Pulmonary artery endothelial cell (primary cell): ENCODE measurements at regions not wholly inside any gene's neighbourhood (a gene's known extent, or its start where the extent isn't known, plus 50 kb on each side); places are given as distances from the start of the nearest gene placed in this dataset.

Experiments used
- DNase-seq: peaks from one replicate; pipeline ENCODE4 v3.0.0-alpha.2; 2011; ENCODE audit warnings: low read depth, low spot score

DNA sequence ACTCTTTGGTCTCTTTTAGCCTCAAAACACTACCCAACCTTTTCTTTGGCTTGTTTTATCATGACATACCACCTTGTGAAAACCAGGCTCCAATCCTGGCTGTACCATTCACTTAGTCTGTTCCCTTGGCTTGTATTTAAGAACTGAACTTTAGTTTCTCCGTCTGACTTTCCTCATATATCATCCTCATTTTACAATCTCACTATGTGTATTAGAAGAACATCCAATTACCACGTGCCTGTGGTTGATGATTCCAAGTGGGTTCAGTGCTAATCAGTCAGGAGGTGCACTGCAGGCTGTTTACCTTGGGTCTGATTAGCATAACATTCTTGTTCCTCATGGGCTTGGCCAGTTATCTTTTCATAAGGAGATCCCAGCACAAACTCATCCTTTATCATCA is 144.8 kb upstream of the KLF14 start:
- DNase-seq: no peak

- DNase-seq: no peak
Observed at GRCh38 chr7:130879191-130879590, 145.2 kb upstream of the KLF14 start.

GRCh38 chr7:130880668-130881067 is 146.7 kb upstream of the KLF14 start:
- DNase-seq: no peak

DNA sequence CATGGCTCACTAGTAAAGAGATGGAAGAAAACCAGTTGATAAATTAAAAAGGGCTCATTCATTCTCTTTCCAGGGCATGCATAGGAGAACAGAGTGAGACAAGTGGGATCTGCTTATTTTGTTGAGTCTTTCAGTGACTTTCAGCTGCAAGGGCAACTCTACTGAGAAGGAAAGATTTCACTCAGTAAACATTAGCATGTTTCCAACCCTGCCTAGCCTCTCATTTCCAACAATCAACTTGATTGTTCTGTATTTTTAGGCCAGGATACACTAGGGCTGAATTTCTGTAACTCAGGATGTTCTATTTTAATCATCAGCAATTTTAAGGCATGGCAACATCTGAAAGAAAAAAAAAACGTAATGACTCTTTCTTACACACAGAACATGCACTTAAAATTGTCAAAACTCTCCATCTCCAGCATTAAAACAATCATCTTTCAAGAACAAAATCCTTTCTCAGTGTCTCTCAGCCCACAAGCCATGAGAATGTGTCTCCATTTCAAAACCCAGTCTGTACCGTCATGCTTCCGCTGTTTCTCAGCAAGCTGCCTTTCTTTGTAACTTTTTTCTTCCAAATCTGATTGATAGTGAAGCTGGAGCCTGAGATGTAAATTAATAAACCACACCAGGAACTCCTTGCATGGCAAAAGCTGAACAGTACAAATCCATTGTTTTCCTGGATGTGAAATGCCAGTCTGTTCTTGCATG is 147.2 kb upstream of the KLF14 start:
- no peak for DNase-seq

DNA sequence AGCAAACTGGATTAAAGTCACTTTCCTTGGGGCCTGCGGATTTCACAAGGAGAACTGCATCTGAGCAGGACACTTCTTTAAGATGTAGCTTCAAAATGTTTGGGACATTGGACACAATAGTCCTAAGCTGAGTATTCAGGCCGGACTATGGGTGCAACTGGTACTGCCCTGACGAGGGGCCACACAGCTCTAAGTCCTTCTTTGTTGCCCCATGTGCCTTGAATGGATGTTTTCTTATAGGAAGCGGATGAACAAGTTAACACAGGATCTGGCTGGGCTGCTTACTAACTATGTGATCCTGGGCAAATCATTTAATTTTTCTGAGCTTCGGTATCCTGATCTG is 147.8 kb upstream of the KLF14 start:
- DNase-seq: no peak

DNA sequence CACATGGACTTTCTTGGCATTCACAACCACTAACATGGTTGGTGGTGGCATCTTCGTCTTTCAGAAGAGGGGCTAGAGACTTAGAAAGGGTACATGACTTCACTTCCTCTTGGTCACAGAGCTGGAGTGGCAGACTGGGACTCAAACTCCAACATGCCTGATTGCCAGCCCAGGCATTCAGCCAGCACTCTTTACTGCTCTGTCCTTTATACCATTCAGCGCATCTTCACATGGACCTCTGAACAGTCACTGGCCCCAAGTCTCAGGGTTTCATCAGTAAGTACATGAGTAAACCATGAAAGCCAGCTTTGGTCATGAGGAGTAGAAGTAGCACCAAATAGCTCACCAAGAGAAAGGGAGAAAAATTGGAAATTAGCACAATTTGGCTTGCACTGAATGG is 148.4 kb upstream of the KLF14 start:
- DNase-seq: no peak

DNA sequence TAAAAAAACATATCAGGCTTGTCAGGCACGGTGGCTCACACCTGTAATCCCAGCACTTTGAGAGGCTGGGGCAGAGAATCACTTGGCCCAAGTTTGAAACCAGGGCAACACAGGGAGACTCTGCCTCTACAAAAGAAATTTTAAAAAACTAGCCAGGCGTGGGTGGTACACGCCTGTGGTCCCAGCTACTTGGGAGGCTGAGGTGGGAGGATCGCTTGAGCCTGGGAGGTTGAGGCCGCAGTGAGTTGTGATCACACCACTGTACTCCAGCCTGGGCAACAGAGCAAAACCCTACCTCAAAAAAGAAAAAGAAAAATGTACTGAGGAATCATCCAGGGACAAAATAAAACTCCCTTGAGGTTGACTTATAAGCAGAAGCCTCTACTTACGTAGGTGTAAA is 149.9 kb upstream of the KLF14 start:
- DNase-seq: no peak

GRCh38 chr7:130884437-130885417 is 150.7 kb upstream of the KLF14 start:
- no peak for DNase-seq

GRCh38 chr7:130886438-130887135 is 152.6 kb upstream of the KLF14 start:
- no peak for DNase-seq

- peak; percentile 74 for DNase-seq
Observed at GRCh38 chr7:130887182-130887956, 153.4 kb upstream of the KLF14 start.

DNA sequence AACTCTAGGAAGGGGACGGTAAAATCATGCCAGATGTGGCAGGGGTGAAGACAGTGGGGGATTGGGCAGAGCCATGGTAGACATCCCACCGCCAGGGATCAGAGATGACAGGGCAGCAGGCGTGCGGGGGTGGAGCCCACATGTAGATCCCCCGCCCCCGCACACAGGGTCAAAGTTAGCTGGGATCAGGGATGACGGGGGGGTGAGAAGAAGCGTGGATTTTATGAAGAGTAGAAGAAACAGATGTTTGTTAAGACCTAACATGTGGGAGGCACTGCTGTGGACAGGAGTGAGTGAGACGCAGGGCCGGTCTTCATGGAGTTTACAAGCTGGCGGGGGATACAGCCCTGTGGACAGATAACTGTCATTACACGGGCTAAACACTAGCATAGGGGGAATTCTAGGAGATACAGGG is 154.0 kb upstream of the KLF14 start:
- DNase-seq: no peak

DNA sequence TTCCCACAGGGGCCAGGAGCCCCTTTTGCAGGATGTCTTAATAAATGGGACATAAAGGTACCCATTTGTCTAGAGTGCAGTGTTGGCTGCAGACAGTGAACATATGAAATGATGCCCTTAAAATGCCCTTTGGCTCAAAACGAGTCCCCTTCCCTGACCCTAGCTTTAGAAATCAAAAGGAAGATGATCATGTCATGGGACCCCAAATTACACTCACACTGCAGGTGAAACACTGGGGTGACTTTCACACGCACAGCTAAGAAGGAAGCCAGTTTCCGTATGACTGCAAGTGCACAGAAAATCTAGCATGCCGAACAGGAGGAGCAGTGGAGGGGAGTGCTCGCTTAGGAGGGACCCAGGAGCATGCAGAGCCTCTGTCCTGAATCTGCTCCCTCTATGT is 154.5 kb upstream of the KLF14 start:
- DNase-seq: no peak

GRCh38 chr7:130890176-130891020 is 156.4 kb upstream of the KLF14 start:
- DNase-seq: no peak

- DNase-seq: peak; percentile 78
Observed at GRCh38 chr7:130891254-130892094, 157.5 kb upstream of the KLF14 start.

- no peak for DNase-seq
Observed at GRCh38 chr7:130893441-130893894, 159.5 kb upstream of the KLF14 start.

GRCh38 chr7:130894146-130894908 is 160.3 kb upstream of the KLF14 start:
- DNase-seq: no peak

DNA sequence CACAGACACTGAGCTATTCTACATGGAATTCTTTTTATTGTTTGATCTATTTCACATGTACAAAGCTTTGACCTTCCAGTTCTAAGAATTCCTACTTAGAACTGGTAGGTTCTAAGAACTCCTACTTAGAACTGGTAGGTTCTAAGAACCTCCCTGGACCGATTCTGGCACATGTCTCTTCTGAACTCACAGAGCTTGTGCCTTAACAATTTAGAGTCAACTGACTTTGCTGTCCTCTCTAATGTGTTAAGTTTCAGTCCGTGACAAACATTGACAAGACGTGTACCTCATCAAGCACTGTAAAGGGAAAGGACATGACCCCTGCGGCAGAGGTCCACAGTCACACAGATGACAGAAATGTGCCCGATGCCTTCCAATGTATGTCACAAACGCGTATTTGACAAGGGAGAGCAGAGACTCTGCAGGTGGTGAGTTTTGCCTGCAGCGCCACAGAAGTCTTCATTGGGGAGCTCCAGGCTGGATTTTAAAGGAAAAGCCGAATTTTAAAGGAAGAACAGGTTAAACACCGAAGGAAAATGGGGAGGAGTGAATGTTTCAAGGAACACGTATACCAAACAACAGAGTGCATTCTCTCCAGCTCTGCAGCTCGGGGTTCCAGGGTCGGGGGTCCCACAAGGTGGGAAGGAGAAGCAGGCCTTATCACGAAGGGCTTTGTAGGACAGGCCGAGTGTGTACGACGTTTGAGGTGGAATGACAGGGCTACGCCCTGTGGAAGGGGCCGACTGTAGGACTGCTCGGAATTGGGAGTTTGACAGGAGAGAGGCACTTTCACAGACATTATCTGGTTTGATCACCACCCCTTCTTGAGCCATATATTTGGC is 161.1 kb upstream of the KLF14 start:
- DNase-seq: no peak
